CD4-positive, alpha-beta T cell (primary cell): ENCODE measurements at regions not wholly inside any gene's neighbourhood (a gene's known extent, or its start where the extent isn't known, plus 50 kb on each side); places are given as distances from the start of the nearest gene placed in this dataset.
"Not testable (repeated sequence)": the region's sequence is repeated elsewhere in the genome, so short reads cannot be mapped to it uniquely, and the experiment has no call there.

Experiments
- ATAC-seq: fragments of 200-7000 bp; cut with Tn5 transposase; one replicate; pipeline ENCODE4 v1.10.0; 2022; ENCODE audit warnings: mild to moderate bottlenecking; ENCODE audit not compliant: poor library complexity
- CTCF ChIA-PET: fragments of 350-600 bp; sonication (Branson Sonifier 250); formaldehyde crosslinking; loops from one replicate; lab custom pipeline; 2021; ENCODE audit warnings: antibody characterized with exemption, inconsistent platforms; lab: Charles Lee
- POLR2A ChIA-PET: fragments of 350-600 bp; sonication (Branson Sonifier 250); formaldehyde crosslinking; loops from one replicate; lab custom pipeline; 2021; ENCODE audit warnings: antibody characterized with exemption, inconsistent platforms; lab: Charles Lee
- DNase-seq, 14 experiments: peaks; one replicate each; pipeline ENCODE4 v3.0.0-alpha.2; 2013 to 2020; ENCODE audit warnings: mixed read lengths in 2 of 14
- H3K27ac ChIP-seq, 2 donors: one replicate each; pipeline versions ENCODE4 v1.5.1 to v1.7.0; 2013; ENCODE audit warnings: low read length in 2 of 2, low read depth in 1 of 2, mild to moderate bottlenecking in 1 of 2
- H3K27me3 ChIP-seq, 2 experiments: 1 replicate in 1 of 2; 2 replicates in 1 of 2; pipeline versions ENCODE4 v1.6.1 to v1.7.0; 2013; ENCODE audit warnings: low read length in 2 of 2, control low read depth in 1 of 2, mild to moderate bottlenecking in 1 of 2, moderate library complexity in 1 of 2; ENCODE audit not compliant: insufficient read depth in 2 of 2, control insufficient read depth in 1 of 2
- H3K36me3 ChIP-seq: one replicate; pipeline ENCODE4 v1.6.1; 2013; ENCODE audit warnings: low read length, control low read depth; ENCODE audit not compliant: insufficient read depth
- H3K4me1 ChIP-seq: one replicate; pipeline ENCODE4 v1.6.1; 2013; ENCODE audit warnings: low read length, control low read depth; ENCODE audit not compliant: insufficient read depth
- H3K4me3 ChIP-seq: one replicate; pipeline ENCODE4 v1.5.1; 2013; ENCODE audit warnings: mild to moderate bottlenecking, low read length, moderate library complexity
- H3K9me3 ChIP-seq, 2 experiments: 1 replicate in 1 of 2; 2 replicates in 1 of 2; pipeline versions ENCODE4 v1.6.1 to v1.7.0; 2013; ENCODE audit warnings: low read length in 2 of 2, mild to moderate bottlenecking in 2 of 2, control low read depth in 1 of 2, moderate library complexity in 1 of 2; ENCODE audit not compliant: control insufficient read depth in 1 of 2, insufficient read depth in 1 of 2
- H3K27ac Mint-ChIP-seq: one replicate; pipeline ENCODE4 v1.8.0; 2020; ENCODE audit warnings: mixed read lengths
- H3K27me3 Mint-ChIP-seq: one replicate; pipeline ENCODE4 v1.8.0; 2021; ENCODE audit warnings: mixed read lengths
- H3K36me3 Mint-ChIP-seq: one replicate; pipeline ENCODE4 v1.8.0; 2021; ENCODE audit warnings: low read depth, mixed read lengths
- H3K4me1 Mint-ChIP-seq: one replicate; pipeline ENCODE4 v1.8.0; 2021; ENCODE audit warnings: low read depth, mixed read lengths
- H3K4me3 Mint-ChIP-seq: one replicate; pipeline ENCODE4 v1.8.0; 2020; ENCODE audit warnings: mild to moderate bottlenecking, mixed read lengths
- H3K9me3 Mint-ChIP-seq: one replicate; pipeline ENCODE4 v1.8.0; 2020; ENCODE audit warnings: mixed read lengths
- intact Hi-C, 2 experiments: fragments of 100-400 bp; cut with DNase I in 1 of 2; cut with micrococcal nuclease in 1 of 2; formaldehyde crosslinking; loops; one replicate each; pipeline versions ENCODE4 v1.15.1 to v1.9.0; 2023 to 2025; cut with DNase I, micrococcal nuclease
- TF ChIP-seq, protein P1 (sequence below): fragments of 200-600 bp; IDR thresholded peaks from one replicate; pipeline ENCODE4 v1.8.0; 2022; ENCODE audit warnings: antibody characterized with exemption, mild to moderate bottlenecking

DNA sequence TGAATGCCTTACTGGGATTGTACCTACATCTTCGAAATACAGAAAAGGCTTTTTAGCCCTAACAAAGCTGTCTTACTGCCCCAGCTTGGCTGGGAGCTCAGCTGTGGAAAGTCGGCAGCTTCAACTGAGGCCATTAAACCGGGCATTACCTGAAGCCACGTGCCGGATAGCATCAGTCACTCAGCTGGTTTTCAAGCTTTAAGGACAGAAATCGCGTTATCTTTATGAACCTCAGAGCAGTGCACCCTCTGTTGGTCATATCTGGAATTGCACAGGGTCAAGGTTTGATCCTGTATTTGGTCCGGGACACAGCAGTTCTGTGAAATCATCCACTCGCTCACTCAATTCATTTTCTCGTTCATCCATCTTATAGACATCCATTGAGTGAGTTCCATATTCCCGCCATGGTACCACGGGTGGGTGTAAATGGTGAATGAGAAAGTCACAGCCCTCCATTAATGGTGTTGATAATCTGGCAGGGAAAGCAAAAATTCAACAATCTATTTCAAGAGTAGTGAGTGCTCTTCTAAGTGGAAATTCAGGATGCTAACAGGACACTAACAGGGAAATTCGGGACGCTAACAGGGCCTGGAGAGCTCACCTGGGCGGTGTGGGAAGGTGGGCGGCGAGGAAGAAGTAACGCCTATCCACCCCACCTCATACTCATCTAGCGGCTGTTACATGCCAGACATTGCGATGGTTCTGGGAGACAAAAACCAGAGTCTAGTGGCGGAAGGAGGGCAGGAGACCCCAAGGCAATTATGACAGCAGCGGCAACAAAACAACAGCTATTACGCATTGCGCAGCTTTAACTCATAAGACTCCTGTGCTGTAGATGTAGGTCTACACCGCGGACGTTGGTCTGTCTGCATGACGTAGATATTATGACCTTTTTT is 60.6 kb upstream of the TCL1A start:
- Mint-ChIP-seq H3K36me3 (no peaks in the 10 kb centered on the region), H3K4me3 (no peak overlapping the region), H3K9me3 (no peaks in the 10 kb centered on the region), H3K27me3 (peaks cover 19% of the 10 kb centered on the region), H3K27ac (no peak overlapping the region), H3K4me1 (peaks cover 5% of the 10 kb centered on the region)
- Histone ChIP-seq H3K4me3 (no peak overlapping the region), H3K36me3 (no peaks in the 10 kb centered on the region), H3K27me3 (peaks cover 0 to 10% of the 10 kb centered on the region in 2 experiments), H3K9me3 (no peaks in the 10 kb centered on the region), H3K27ac (no peak overlapping the region), H3K4me1 (no peaks in the 10 kb centered on the region)
- intact Hi-C loops, result loop anchor here (1.0 to 5.0 kb wide), 3 partner anchors 213 to 347 kb away; no protein-coding TSS in a partner anchor
- TF ChIP-seq, protein P1, sequence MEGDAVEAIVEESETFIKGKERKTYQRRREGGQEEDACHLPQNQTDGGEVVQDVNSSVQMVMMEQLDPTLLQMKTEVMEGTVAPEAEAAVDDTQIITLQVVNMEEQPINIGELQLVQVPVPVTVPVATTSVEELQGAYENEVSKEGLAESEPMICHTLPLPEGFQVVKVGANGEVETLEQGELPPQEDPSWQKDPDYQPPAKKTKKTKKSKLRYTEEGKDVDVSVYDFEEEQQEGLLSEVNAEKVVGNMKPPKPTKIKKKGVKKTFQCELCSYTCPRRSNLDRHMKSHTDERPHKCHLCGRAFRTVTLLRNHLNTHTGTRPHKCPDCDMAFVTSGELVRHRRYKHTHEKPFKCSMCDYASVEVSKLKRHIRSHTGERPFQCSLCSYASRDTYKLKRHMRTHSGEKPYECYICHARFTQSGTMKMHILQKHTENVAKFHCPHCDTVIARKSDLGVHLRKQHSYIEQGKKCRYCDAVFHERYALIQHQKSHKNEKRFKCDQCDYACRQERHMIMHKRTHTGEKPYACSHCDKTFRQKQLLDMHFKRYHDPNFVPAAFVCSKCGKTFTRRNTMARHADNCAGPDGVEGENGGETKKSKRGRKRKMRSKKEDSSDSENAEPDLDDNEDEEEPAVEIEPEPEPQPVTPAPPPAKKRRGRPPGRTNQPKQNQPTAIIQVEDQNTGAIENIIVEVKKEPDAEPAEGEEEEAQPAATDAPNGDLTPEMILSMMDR, result peak; percentile 93
- ChIA-PET CTCF (interaction anchor here (0.9 to 1.3 kb wide), 2 partner anchors 247 to 332 kb away, joined by 3 read pairs; no protein-coding TSS in a partner anchor), POLR2A (no interaction called here)
- ATAC-seq, result no peak
- DNase-seq, result peak in 13 of 14 experiments; percentile 27 to 69 (median 37)

DNA sequence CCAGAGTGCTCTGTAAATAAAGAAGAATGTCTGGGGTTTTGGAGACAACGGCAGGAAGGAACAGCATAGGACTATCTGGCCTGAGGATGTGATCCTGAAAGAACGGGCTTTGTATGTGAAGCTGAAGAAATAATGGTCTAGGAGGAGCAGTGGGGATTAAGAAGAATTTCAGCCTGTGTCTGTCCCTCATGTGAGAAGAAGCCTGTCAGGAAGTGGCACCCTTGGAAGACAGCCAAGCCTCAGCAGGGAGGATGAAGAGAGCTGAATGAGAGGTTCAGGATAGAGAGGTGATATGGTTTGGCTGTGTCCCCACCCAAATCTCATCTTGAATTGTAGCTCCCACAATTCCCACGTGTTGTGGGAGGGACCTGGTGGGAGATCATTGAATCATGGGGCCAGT is 56.9 kb upstream of the TCL1A start:
- POLR2A ChIA-PET, result no interaction called here

DNA sequence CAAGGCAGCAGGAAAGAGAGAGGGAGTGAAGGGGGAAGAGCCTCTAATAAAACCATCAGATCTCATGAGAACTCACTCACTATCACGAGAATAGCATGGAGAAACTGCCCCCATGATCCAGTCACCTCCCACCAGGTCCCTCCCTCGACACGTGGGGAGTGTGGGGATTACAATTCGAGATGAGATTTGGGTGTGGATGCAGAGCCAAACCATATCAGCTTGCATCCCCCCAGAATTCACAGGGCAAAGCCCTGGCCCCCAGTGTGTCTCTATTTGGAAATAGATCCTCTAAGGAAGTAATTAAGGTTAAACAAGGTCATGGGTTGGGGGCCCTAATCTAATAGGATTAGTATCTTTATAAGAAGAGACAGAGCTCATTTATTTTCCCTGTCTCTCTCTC is 56.1 kb upstream of the TCL1A start:
- TF ChIP-seq, protein P1, result no peak
- ChIA-PET POLR2A (no interaction called here), CTCF (no interaction called here)
- Mint-ChIP-seq H3K9me3 (no peaks in the 10 kb centered on the region), H3K27ac (no peak overlapping the region), H3K27me3 (peaks cover 34% of the 10 kb centered on the region), H3K4me3 (no peak overlapping the region), H3K36me3 (no peaks in the 10 kb centered on the region), H3K4me1 (peaks cover 5% of the 10 kb centered on the region)
- no peak overlapping the region for H3K4me3 ChIP-seq
- DNase-seq, result no peak
- no peaks in the 10 kb centered on the region for H3K9me3 ChIP-seq
- ATAC-seq, result no peak
- H3K27ac ChIP-seq, result no peak overlapping the region
- peaks cover 0 to 10% of the 10 kb centered on the region in 2 experiments for H3K27me3 ChIP-seq
- no peaks in the 10 kb centered on the region for H3K36me3 ChIP-seq
- intact Hi-C loops, result loop anchor here in 1 of 2 experiments (5.0 kb wide), 1 partner anchor 343 kb away; no protein-coding TSS in a partner anchor
- no peaks in the 10 kb centered on the region for H3K4me1 ChIP-seq

More for the DNA sequence above, 56.9 kb upstream of the TCL1A start:
- DNase-seq (peak in 3 of 14 experiments; percentile 4 to 10 (median 6)), ATAC-seq (no peak)
- H3K27ac Mint-ChIP-seq, result no peak overlapping the region
- intact Hi-C loops, result loop anchor here in 1 of 2 experiments (5.0 kb wide), 1 partner anchor 343 kb away; no protein-coding TSS in a partner anchor
- H3K4me3 Mint-ChIP-seq, result no peak overlapping the region
- Histone ChIP-seq H3K36me3 (no peaks in the 10 kb centered on the region), H3K9me3 (no peaks in the 10 kb centered on the region), H3K4me3 (no peak overlapping the region), H3K27me3 (peaks cover 0 to 10% of the 10 kb centered on the region in 2 experiments), H3K4me1 (no peaks in the 10 kb centered on the region), H3K27ac (no peak overlapping the region)
- TF ChIP-seq, protein P1, result no peak
- H3K9me3 Mint-ChIP-seq, result no peaks in the 10 kb centered on the region
- peaks cover 5% of the 10 kb centered on the region for H3K4me1 Mint-ChIP-seq
- H3K27me3 Mint-ChIP-seq, result peaks cover 37% of the 10 kb centered on the region
- CTCF ChIA-PET, result no interaction called here
- no peaks in the 10 kb centered on the region for H3K36me3 Mint-ChIP-seq

DNA sequence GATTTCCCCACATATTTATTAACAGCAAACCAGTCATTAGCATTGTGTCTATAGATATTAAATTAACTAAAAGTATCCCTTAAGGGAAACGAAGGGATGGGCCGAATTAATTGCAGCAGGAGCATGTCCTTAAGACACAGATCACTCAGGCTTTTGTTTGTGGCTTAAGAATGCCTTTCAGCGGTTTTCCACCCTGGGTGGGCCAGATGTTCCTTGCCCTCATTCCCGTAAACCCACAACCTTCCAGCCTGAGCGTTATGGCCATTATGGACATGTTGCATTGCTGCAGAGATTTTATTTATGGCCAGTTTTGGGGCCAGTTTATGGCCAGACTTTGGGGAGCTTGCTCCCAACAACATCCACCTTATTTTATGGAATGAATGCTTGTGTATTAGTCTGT is 55.5 kb upstream of the TCL1A start:
- H3K4me1 ChIP-seq, H3K36me3 ChIP-seq, POLR2A ChIA-PET, H3K4me1 Mint-ChIP-seq, DNase-seq, H3K9me3 Mint-ChIP-seq, H3K4me3 ChIP-seq, H3K27ac Mint-ChIP-seq, CTCF ChIA-PET, ATAC-seq, H3K9me3 ChIP-seq, H3K4me3 Mint-ChIP-seq, H3K27ac ChIP-seq, H3K36me3 Mint-ChIP-seq, intact Hi-C loops, H3K27me3 ChIP-seq: not testable (repeated sequence)
- peaks cover 30% of the 10 kb centered on the region for H3K27me3 Mint-ChIP-seq
